CMK (cell line): ENCODE measurements at regions not wholly inside any gene's neighbourhood (a gene's known extent, or its start where the extent isn't known, plus 50 kb on each side); places are given as distances from the start of the nearest gene placed in this dataset.
"Not testable (repeated sequence)": the region's sequence is repeated elsewhere in the genome, so short reads cannot be mapped to it uniquely, and the experiment has no call there.

Source experiments
- DNase-seq: peaks from one replicate; pipeline ENCODE4 v3.0.0-alpha.2; 2010; ENCODE audit warnings: low read depth

DNA sequence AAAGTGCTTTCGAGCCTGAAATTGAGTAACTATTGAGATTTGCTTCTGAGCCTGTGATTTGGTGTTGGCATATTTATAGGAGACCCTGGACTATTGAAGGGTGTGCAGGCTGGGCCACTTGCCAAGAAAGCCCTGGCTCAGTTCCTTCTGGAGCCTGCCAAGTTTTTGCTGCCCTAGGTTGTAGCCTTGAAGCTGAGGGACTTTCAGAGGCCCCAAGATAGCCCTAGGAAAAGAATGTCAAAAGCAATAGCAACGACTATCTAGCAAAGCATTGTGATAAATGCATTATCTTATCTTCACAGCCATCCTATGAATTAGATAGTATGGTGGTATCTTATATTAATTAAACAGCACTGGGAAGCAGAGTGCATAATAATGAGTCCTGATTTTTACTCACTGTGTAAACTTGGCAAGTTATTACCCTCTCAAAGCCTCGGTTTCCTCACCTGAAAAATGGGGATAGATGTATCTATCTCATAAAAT lies 473.7 kb upstream of the PODXL start:
- DNase-seq = no peak

DNA sequence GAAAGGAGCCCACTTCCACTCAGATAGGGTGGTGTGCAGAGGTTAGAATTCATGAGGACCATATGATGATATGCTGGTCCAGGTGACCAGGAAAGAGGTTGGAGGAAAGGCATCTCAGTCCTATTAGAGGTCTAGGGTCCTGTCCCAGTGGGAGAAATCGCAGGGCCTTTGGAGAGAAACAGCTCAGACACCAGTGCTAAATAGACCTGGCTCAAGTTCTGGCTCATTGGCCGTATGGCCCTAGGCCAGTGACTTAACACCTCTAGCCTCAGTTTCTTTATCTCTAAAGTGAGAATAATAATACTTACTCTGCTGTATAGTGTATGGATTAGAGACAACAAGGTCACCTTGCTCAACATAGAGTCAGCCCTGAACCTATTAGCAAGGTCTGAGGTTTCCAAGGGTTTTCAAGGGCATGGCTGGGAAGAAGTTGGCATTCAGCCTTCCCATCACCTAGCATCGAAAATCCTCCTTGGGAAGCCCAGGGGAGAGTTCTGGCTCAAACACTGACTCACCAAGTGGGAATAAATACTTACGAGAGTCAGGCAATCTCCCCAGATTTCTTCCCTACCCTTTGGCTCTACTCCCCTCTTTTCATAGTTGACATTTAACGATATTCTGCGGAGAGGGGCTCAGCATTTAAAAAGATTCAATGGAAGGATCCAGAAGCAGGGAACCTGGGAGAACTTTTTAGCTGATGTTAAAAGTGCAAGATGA lies 473.1 kb upstream of the PODXL start:
- DNase-seq = no peak

DNA sequence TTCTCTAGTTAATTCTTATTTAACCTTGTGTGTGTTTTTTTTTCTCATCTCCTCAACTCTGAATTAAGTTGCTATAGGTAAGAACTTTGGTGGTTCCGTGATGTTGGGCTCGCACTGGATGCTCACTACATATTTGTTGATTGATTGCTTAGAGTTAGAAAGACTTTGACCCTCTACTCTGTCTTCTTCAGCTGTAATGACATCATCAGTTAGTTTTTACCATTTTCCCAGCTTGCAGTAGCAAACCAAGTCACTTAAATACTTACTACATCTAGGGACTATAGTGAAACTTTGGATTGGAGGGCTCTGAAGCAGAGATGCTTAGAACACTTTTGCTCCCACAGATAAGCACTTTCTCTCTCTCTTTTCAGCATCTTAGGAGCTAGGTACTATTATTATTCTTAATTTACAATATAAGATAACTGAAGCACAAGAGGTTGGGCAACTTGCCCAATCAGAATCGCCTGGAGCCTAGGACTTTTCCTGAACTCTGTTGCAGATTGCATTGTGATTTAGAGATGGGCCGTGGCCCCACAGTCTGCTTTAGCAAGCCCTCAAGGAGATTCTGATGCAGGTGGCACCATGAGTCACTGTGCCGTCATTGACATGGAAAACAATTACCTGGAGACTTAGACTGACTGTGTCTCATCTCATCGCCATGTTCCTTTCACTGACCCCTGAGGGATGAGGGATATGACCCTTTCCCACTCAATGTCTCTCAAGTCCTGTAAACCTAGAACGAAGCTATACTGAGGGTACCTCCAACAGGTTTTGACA lies 471.9 kb upstream of the PODXL start:
- no peak for DNase-seq

DNA sequence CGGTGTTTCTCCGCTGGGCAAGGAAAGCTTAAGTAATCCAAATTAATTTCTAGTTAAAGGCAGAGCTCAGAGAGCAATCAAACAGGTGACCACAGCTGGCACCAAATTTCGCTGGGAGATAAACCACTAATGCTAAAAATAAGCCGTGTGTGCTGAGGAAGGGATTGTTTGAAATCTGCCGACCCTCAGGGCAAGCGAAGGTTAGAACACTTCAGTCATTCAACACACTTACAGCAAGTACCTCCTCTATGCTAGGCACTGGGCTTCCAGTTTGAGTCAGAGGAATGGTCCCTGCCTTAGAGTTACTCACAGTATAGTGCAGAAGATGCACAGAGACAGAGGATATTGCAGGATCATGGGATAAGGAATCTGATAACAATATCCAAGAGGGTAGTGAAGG lies 467.9 kb upstream of the PODXL start:
- DNase-seq = no peak

DNA sequence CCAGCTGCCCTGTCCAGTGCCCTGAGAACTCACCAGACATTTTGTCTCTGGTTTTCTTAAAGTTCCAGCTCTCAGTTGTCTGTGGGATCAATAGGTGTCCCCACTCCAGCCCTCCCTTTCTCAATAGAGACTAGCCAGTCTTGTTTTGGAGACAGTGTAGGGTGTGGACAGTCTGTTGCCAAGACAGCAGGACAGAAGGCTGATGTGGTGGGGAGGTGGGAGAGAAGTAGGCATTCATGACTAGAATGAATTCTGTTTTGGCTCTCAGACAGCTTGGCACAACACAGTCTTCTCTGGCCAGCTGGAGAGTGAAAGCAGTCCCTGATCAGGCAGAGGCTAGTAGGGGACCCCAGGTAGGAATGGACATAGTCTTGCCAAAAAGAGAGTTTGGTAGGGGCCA lies 467.0 kb upstream of the PODXL start:
- DNase-seq = no peak

DNA sequence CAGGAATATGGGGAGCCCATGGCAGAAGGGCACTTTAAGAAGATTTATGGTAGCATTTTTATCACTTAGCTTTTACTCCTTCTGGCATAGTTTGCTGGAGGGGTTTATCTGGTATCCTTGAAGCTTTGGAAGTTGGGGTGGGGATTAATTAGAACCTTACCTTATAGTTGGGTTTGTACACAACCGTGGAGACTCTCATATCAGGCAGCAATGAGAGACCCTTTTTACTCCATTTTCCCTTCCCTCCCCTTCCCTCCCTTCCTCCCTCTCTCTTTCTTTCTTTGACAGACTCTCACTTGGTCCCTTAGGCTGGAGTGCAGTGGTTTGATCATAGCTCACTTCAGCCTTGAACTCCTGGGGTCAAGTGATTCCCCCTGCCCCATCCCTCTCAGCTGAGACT lies 465.8 kb upstream of the PODXL start:
- no peak for DNase-seq

DNA sequence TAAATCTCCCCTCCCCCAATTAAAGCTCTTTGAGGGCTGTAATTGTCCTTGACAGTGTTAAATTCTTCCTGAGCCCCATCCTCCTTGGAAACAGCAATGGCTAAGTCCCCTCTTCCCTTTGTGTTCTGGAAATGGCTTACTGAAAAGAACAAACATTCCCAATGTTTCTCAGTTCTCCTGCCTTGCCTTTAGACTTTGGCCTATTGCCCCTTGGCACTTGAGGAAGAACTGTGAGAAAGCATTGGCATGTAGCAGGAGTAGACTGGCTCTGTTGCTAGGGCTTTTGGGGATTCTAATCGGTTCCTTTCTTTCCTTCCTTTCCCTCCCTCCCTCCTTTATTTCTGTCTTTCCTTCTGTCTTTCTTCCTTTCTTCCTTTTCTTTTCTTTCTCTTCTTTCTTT lies 463.3 kb upstream of the PODXL start:
- no peak for DNase-seq

DNA sequence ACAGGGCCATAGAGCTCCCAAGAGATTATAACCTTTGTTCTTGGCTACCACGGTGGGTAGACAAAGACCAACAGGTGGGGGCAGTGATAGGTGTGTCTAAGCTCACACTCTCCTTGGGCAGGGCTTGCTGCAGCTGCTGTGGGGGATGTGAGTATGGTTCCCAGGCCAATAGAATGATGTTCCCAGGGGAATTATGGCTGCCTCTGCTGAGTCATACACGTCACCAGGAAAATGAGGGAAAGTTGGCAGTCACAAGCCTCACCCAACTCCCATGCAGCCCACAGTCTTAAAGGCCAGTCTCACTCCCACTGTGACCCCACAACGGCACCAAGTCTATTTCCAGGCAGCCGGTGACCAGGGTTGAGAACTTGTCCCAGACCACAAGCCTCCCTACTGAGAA lies 453.4 kb upstream of the PODXL start:
- no peak for DNase-seq

DNA sequence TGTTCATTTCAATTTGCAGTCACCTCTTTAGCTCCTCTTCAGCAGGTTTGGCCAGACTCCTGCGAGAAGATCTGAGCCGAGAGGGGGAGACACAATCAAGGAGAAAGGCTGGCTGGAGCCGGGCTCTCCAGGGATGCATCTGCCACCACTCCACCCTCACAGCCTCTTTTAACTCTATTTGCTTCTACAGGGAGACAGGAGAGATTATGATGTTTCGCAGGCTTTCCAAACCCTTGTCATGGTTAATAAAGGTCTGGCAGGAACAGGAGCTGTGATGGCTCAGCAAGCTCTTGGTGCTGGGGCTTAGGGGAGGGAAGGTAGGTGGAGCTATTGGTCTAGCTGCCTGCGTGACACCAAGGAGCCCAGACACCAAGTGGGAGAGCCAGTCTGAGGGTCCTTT lies 448.1 kb upstream of the PODXL start:
- DNase-seq = no peak

DNA sequence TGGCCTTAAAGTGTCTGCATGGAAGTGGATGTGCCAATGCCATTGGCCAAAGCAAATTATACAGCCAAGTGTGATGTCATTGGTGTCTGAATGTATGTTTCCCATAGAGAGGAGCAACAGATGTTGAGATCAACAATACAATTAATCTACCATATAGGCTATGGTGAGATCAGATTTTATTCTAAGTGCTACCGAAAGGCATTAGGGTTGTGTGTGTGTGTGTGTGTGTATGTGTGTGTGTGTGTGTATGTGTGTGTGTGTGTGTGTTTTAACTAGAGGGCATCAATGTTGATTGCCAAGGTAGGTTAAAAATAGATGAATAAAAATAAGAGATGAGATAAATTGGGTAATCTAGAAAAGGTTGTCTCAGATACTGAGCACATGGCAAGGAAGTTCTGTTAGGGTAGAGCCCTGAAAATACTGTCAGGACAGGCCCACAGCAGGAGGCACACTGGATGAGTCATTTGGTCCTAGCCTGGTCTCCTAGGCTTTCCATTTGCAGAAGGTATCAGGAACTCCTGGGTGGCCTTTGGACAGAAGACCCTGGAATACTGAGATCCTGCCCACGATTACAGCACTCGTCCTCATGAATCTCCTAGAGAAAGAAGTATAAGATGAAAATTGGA lies 446.0 kb upstream of the PODXL start:
- DNase-seq = no peak

DNA sequence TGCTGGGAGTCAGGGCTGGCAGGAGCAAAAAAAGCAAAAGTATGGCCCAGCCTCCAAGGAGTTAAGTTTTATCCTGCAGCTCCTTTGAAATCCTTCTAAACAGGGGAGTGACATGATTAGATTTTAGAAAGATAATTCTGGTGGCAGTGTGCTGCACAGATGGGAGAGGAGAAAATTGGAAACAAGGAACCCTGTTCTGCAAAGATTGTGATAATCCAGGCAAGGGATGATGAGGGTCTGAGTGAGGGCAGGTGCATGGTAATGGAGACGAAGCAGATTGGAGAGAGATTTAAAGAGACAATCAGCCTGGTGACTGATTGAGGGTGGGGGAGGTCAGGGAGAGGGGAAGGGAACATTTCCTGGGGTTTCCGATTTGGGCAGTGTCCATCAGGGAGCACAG lies 444.7 kb upstream of the PODXL start:
- DNase-seq = no peak

DNA sequence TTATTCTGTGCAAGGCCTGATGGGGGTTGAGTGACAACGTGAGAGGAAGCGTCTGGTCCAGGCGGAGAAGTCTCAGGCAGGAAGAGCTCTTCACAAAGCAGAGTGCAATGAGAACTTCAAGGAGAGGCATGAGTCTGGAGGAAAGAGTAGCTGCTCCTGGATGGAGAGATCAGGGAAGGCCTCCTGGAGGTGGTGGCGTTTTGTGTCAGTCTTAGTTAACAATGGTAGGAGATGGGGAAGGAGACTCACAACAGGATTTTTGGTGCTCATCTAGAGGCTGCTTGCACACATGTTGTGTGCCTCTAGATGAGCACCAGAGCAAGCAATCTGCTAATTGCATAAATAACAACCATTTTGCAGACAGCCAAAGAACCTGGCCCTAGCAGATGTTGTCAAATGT lies 442.8 kb upstream of the PODXL start:
- no peak for DNase-seq

DNA sequence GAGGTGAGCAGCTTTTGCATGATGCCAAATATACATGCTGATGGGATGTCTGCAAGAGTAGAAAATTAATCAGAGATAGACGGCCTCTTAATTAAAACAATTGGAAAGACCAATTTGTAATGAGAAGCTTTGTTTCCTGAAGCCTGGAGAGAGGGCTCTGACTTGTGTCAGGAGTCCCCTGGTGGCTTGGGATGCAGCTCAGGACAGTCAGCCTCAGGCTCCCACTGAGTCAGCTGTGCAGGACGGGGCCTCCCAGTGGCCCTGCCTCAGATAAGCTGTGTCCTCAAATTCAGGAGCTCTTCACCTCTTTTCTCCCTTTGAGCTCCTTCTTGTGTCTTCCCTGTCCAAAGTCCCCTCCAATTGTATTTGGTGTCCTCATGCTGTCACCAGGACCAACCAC lies 438.9 kb upstream of the PODXL start:
- no peak for DNase-seq

DNA sequence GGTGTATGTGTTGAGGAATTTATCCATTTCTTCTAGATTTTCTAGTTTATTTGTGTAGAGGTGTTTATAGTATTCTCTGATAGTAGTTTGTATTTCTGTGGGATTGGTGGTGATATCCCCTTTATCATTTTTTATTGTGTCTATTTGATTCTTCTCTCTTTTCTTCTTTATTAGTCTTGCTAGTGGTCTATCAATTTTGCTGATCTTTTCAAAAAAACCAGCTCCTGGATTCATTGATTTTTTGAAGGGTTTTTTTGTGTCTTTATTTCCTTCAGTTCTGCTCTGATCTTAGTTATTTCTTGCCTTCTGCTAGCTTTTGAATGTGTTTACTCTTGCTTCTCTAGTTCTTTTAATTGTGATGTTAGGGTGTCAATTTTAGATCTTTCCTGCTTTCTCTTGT lies 424.6 kb upstream of the PODXL start:
- not testable (repeated sequence) for DNase-seq

DNA sequence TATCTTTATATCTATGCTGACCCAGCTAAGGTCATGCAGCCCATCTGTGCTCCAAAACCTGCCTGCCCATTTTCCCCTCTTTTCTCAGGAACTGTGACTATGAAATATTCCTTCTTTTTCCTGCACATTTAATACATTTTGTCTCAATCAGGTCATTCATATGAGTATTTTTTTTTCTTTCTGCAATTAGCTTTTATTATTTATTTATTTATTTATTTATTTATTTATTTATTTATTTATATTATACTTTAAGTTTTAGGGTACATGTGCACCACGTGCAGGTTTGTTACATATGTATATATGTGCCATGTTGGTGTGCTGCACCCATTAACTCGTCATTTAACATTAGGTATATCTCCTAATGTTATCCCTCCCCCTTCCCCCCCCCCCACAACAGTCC lies 421.7 kb upstream of the PODXL start:
- not testable (repeated sequence) for DNase-seq

DNA sequence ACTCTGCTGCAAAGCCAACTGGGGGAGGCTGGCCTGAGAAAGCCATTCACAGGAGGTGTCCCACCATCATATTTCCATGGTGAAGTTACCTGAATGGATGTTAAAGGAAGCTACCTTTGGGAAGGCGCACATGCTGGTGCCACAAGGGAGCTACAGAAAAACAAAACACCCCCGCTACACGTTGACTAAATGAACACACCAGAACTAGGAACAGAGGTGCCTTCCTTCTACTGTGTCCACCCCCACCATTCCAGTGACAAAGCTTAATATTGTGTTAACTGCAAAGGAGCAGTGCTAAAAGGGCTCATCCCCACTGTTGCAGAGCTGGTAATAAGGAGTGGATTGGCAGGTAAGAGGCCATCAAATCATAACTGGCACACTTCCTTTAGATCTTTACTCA lies 420.0 kb upstream of the PODXL start:
- DNase-seq = no peak

DNA sequence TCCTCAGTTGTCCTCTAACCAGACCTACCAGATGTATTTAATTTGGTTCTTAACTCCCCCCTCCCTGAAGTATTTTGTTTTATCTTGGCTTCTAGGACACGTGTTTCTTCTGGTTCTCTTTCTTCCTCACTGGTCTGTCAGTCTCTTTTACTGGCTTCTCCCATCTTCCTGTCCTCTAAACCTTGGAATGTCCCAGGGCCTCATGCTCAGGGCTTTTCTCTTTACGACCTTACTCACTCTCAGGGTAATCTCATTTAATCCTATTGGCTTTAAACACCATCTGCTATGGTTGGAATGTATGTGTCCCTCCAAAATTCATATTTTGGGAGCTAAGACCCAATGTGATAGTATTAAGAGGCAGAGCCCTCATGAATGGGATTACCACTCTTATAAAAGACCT lies 418.2 kb upstream of the PODXL start:
- no peak for DNase-seq

DNA sequence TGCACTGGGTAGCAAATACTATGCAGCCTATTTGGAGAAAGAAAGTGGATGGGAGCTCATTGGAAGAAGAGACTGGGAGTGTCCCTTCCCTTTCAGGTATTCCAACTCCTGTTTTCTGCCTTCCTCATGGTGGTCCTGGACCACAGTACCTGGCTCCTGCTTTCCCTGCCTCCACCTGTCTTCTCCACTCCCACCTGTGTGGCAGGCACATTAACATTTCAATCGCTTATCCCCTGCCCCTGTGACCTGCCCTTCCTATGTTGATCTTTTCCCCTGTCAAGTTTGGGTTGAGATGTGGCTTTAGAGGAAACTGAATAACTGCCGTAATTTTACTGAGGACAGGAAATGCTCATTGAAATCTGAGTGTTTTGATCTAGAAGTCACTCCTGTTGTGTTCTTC lies 415.8 kb upstream of the PODXL start:
- DNase-seq = no peak

DNA sequence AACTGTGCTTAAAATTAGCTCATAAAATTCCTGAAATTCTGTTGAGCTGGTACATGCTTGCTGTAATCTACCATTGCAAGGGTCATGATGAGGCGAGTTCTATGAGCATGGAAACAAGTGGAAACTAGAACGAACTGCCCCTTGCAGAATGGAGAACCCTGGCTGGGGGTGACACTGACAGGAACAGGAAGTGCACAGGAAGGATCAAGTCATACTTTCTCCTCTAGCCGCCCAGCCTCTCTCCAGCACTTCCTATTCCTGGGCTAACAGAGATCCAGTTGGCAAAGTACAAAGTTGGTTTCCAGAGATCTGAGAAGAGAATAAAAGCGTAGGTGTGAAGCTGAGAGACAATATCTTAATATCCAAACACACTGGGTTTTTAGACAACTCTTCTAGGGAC lies 414.2 kb upstream of the PODXL start:
- DNase-seq = no peak

DNA sequence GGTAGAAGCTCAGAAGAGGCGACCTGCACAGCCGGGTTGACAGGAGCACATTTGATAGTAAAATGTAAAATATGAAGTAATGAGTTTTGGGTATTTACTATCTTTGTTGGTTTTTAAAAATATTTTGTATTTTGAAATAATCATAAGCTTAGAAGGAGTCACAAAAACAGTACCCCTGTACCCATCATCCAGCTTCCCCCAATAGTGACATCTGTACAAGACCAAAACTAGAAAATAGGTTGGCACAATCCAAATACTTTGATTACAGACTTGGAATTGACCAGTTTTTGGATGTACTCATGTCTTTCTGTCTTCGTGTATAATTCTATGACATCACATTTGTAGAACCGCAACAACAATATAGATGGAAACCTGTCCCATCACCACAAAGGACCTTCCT lies 413.1 kb upstream of the PODXL start:
- no peak for DNase-seq

DNA sequence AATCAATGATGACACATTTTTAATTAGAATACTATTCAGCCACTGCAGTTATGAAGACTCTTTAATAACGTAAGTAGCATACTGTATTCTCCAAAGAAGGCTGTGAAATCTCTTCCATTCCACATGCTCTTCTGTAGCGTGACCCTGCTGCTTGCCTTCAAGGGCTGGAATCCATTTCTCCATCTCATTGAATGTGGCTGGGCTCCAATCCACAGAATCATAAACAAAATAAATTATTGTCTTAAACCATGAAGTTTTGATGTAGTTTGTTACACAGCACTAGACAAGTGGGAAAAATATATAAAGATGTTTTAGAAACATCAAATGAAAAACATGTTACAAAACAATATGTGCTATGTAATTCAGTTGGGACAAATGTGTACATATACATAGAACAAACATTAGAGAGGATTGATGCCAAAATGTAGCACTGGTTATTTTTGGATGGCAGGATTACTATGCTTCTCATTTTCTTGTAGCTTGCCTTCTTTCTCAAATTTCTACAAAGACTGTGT lies 410.8 kb upstream of the PODXL start:
- DNase-seq = no peak

DNA sequence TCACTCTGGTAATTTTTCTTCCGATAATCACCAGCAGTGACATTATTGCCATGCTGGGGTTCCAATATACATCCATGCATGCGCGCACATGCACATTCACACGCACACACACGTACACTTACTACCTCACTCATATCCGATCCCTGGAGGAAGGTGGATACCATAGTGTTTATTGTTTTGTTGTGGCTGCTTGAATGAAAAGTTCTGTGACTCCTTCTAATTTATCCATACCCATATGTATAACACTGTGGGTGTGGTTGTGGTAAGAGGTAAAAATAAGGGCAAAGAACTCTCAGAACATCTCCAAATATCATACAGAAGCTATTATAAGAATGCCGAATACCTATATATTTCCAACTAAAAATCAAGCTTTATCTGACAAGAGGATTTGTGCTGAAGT lies 407.8 kb upstream of the PODXL start:
- no peak for DNase-seq

DNA sequence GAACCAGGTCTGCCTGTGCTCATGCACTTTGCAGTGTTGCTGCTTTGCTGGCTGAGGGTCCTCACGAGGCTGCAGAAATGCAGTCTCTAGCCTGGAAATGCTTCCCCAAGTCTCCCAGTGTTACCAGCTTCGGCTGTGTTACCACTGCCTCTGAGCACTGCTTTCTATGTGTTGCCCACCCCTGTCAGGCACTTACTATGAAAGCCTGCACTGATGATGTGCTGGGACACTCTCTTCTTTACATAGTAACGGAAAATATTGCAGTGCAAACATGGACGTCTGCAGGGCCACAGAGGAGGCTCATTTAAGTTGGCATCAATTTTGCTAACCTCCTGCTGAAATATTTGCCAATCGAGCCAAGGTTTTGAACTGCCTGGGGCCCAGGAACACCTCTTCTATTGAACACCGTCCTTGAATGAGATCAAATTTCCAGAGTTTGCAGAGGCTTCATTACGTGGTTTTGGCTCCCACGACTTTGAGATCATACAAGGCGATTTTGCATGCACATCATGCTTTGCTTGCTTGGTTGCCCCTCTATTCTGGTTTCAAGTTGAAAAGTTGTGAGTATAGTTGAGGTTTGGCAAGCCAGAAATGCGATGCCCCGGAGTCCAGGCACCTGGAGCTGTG lies 404.7 kb upstream of the PODXL start:
- DNase-seq = no peak
